Coronary artery (tissue), 2 donors: ENCODE measurements at regions not wholly inside any gene's neighbourhood (a gene's known extent, or its start where the extent isn't known, plus 50 kb on each side); places are given as distances from the start of the nearest gene placed in this dataset.

Experiments used
- DNase-seq: peaks from one replicate; pipeline ENCODE4 v3.0.0-alpha.2; 2017; ENCODE audit warnings: low spot score
- H3K27ac ChIP-seq, 2 donors: fragments of 200-600 bp; sonication (generic); one replicate each; pipeline ENCODE4 v1.5.1; 2016 to 2019
- H3K4me3 ChIP-seq: fragments of 200-600 bp; sonication (generic); 2 replicates; pipeline ENCODE4 v1.5.1; 2016; ENCODE audit warnings: mild to moderate bottlenecking, moderate library complexity
- TF ChIP-seq, protein P1 (sequence below): fragments of 200-600 bp; sonication (generic); IDR thresholded peaks from one replicate; pipeline ENCODE4 v1.5.1; 2019; ENCODE audit warnings: antibody characterized with exemption

DNA sequence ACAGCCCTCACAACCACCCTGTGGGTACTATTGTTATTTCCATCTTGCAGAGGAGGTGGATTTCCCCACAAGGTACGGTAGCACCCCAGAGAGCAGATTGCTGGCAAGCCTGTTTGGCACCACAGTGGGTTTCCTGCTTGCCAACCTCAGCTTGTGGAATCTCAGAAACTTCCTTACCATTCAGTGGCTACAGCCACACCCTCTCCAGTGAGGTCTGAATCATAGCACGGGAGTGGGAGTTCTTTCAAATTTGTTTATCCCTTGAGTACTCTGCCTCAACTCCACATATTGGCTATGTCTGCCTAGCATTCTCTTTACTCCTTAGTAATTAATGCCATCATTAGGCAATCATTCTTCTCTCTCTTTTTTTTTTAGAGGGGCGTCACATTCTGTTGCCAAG, 162.1 kb downstream of the PTPRU start:
- DNase-seq, result peak; percentile 22
- no peak overlapping the region for H3K27ac ChIP-seq
- H3K4me3 ChIP-seq, result no peak overlapping the region
- TF ChIP-seq, protein P1, sequence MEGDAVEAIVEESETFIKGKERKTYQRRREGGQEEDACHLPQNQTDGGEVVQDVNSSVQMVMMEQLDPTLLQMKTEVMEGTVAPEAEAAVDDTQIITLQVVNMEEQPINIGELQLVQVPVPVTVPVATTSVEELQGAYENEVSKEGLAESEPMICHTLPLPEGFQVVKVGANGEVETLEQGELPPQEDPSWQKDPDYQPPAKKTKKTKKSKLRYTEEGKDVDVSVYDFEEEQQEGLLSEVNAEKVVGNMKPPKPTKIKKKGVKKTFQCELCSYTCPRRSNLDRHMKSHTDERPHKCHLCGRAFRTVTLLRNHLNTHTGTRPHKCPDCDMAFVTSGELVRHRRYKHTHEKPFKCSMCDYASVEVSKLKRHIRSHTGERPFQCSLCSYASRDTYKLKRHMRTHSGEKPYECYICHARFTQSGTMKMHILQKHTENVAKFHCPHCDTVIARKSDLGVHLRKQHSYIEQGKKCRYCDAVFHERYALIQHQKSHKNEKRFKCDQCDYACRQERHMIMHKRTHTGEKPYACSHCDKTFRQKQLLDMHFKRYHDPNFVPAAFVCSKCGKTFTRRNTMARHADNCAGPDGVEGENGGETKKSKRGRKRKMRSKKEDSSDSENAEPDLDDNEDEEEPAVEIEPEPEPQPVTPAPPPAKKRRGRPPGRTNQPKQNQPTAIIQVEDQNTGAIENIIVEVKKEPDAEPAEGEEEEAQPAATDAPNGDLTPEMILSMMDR, result no peak

DNA sequence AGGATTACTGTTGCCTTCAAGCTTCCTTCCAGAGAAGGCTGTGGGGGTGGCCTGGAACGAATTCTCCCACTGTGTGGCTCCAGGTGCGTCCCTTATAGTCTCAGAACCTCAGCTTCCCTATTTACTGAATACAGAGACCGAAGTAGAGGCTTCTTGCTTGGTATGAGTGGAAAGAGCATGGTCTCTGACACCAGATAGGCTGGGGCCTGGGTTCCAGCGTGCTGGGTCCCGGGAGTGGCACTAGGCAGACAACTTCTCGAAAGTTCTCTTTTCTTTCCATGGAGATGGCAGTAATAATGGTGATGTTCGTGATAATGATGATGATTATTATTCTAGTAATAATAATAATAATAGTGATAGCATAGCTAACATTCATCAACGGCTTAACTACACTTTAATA, 161.7 kb downstream of the PTPRU start:
- TF ChIP-seq, protein P1, result no peak
- Histone ChIP-seq H3K4me3 (no peak overlapping the region), H3K27ac (no peak overlapping the region)
- peak; percentile 50 for DNase-seq

DNA sequence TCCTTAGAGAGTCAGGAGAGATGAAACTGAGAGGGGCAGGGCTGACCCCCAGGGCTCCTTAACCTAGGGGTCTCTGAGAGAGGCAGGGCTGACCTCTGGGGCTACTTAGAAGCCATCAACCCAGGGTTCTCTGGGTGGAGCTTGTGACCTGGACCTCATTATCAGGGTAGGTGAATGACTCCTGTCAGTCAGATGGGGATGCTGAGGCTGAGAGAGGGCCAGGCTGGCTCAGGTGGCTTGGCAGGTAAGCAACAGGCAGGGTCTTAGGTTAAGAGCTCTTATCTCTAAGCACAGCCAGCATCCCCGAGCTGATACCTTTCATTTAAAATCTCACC, 160.9 kb downstream of the PTPRU start:
- no peak overlapping the region for H3K27ac ChIP-seq
- DNase-seq, result peak; percentile 58

DNA sequence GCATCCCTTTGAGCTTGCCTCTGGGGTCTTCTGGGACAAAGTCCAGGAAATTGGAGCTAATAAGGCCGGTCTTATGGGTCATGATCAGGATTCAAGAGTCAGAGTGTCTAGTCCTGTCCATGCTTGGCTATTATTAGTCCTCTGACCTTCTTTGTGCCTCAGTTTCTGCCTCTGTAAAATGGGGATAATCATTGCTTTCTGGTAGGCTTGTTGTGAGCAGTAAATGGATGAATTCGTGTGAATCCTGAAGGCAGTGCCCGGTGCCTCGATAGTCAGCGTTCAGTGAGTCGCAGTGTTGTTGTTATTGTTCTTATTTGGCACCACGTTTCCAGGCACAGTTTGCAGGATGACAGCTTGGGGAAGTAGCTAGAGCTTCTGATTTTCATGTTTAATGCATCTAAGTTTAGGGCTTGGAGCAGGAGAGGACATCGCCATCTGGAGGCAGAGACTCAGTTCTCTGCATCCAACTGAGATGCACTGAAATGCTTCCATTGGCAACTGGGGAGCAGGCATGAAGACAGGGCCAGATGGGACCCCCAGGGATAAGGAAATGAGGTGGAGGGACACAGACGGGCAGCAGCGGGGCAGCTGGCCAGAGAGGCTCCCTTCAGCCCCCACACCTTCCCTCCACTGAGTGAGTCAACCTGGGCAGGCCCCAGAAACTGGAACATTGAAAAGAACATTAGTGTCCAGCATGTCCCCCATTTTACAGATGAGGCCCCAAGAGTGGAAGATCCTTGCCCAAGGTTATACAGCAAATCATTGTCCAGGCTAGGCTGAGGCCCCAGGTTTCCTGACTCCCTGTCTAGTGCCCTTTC, 160.3 kb downstream of the PTPRU start:
- TF ChIP-seq, protein P1, result no peak
- Histone ChIP-seq H3K4me3 (no peak overlapping the region), H3K27ac (no peak overlapping the region)
- no peak for DNase-seq

More for the DNA sequence above, 160.9 kb downstream of the PTPRU start:
- no peak overlapping the region for H3K4me3 ChIP-seq
- TF ChIP-seq, protein P1, result no peak

DNA sequence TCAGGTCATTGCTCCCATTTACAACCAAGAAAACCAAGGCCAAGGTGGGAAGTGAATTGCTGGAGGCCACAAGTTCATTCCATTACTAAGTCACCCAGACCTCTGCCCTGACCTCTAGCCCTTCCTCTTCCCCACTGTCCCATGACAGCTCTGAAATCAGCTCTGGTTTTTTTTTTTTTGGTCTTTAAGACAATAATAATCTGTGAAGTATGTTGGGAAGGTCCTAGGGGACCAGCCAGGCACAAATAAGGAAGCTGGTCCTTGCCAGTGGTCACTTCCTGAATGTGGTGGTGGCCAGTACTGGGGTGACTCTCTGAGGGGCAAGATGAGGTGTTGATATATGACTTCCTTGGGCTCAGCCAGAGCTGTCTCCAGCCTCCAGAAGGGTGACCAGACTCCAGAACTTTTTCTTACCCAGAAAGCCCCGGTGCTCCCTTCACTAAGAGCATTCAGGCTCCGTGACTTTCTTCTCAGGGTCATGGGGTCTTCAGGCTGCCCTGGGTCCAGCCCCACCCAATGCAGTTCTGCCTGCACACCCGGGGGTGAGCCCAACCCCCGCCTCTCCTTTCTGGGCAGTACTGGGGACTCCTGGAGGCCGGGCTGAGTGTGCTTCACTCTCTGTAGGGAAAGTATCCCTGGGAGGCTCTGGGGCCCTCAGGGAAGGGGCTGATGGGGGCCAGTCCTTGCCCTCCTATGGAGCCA, 159.6 kb downstream of the PTPRU start:
- TF ChIP-seq, protein P1, result no peak
- H3K27ac ChIP-seq, result no peak overlapping the region
- DNase-seq, result peak; percentile 56

DNA sequence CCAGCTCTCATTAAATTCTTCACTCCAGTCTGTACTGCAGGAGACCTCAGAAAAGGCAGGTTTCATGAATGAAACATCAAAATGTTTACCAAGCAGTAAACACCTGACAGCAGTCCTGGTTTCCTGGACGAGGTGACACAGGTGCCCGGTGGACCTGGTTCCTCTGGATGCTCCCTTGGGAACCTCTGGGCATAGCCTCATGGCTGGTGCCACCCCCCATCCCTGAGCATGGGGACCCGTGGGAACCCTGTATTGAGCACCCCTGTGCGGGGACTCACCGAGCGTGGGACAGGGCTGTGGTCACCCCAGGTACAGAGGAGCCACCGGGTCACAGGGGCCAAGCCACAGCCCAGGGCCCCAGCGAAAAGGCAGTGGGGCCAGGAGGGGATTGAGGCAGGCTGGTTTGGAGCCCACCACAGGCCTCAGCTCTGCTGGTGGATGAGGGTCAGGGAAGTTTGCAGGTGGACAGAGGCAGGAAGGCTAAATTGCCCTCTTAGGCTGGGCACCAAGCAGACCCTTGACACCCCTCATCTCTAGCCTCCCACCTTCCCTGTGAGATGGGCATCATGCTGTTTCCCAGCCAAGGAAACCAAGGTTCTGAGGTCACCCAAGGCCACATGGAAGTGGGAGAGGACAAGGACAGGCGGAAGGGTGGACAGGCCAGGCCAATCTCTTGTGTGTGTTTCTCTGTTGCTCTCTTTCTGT, 158.4 kb downstream of the PTPRU start:
- H3K4me3 ChIP-seq, result no peak overlapping the region
- H3K27ac ChIP-seq, result no peak overlapping the region
- TF ChIP-seq, protein P1, result no peak
- peak; percentile 65 for DNase-seq

More for the DNA sequence above, 159.6 kb downstream of the PTPRU start:
- H3K4me3 ChIP-seq, result no peak overlapping the region
